Psoas muscle (tissue), 7 donors: ENCODE measurements at regions not wholly inside any gene's neighbourhood (a gene's known extent, or its start where the extent isn't known, plus 50 kb on each side); places are given as distances from the start of the nearest gene placed in this dataset.
"Not testable (repeated sequence)": the region's sequence is repeated elsewhere in the genome, so short reads cannot be mapped to it uniquely, and the experiment has no call there.

Experiments
- ATAC-seq, 4 donors: fragments of 200-7000 bp; cut with Tn5 transposase; one replicate each; pipeline ENCODE4 v1.9.1; 2020; ENCODE audit warnings: moderate library complexity in 3 of 4, mild to moderate bottlenecking in 2 of 4
- DNase-seq, 2 donors: peaks; one replicate each; pipeline ENCODE4 v3.0.0-alpha.2; 2020
- H3K27ac ChIP-seq: fragments of 200-600 bp; one replicate; pipeline ENCODE4 v1.8.0; 2022
- H3K27me3 ChIP-seq, 3 donors: fragments of 200-600 bp in 1 of 3; one replicate each; pipeline versions ENCODE4 v1.6.1 to v1.8.0; 2013 to 2022; ENCODE audit warnings: low read length in 2 of 3, mild to moderate bottlenecking in 2 of 3, moderate library complexity in 1 of 3; ENCODE audit not compliant: insufficient read depth in 3 of 3
- H3K36me3 ChIP-seq, 2 donors: fragments of 200-600 bp in 1 of 2; one replicate each; pipeline versions ENCODE4 v1.6.1 to v1.8.0; 2013 to 2022; ENCODE audit warnings: low read depth in 1 of 2, mild to moderate bottlenecking in 1 of 2, moderate library complexity in 1 of 2; ENCODE audit not compliant: insufficient read depth in 1 of 2
- H3K4me1 ChIP-seq: fragments of 200-600 bp; one replicate; pipeline ENCODE4 v1.8.0; 2022
- H3K4me3 ChIP-seq: fragments of 200-600 bp; one replicate; pipeline ENCODE4 v1.8.0; 2022; ENCODE audit warnings: mild to moderate bottlenecking
- H3K9me3 ChIP-seq: fragments of 200-600 bp; one replicate; pipeline ENCODE4 v1.8.0; 2022
- WGBS, 3 donors: extraction: QIAGEN DNeasy Blood & Tissue Kit; methylation state at CpG; one replicate each; pipeline versions ENCODE4 v1.1.6 to v1.1.7; 2013; 5-methylcytosine and 5-hydroxymethylcytosine counted together
- intact Hi-C, 2 donors: fragments of 100-400 bp; cut with DNase I; formaldehyde crosslinking; loops; one replicate each; pipeline versions ENCODE4 v1.11.0 to v1.14.2; 2022
- TF ChIP-seq, protein P1 (sequence below): fragments of 200-600 bp; IDR thresholded peaks from one replicate; pipeline ENCODE4 v1.8.0; 2022; ENCODE audit warnings: antibody characterized with exemption
- donor health status: healthy with polysubstance abuse.
- donor health status: DM: no; HTN: no; CAD: no; lungs with moderate emphysema.
- donor health status: Bipolar disorder and iron deficiency.
- donor health status: healthy.
- donor health status: DM: yes; HTN: yes; CAD: no.
- donor health status: DM: no; HTN: no; CAD: no.
- donor health status: DM: yes; HTN: yes; CAD: no.

GRCh38 chr12:114555451-114555850 lies 128.5 kb downstream of the TBX3 start:
- Histone ChIP-seq H3K4me3 (no peak overlapping the region), H3K27ac (no peak overlapping the region), H3K9me3 (no peaks in the 10 kb centered on the region), H3K27me3 (peaks cover 0 to 5% (median 0%) of the 10 kb centered on the region in 3 donors), H3K36me3 (no peaks in the 10 kb centered on the region), H3K4me1 (no peaks in the 10 kb centered on the region)
- TF ChIP-seq, protein P1, sequence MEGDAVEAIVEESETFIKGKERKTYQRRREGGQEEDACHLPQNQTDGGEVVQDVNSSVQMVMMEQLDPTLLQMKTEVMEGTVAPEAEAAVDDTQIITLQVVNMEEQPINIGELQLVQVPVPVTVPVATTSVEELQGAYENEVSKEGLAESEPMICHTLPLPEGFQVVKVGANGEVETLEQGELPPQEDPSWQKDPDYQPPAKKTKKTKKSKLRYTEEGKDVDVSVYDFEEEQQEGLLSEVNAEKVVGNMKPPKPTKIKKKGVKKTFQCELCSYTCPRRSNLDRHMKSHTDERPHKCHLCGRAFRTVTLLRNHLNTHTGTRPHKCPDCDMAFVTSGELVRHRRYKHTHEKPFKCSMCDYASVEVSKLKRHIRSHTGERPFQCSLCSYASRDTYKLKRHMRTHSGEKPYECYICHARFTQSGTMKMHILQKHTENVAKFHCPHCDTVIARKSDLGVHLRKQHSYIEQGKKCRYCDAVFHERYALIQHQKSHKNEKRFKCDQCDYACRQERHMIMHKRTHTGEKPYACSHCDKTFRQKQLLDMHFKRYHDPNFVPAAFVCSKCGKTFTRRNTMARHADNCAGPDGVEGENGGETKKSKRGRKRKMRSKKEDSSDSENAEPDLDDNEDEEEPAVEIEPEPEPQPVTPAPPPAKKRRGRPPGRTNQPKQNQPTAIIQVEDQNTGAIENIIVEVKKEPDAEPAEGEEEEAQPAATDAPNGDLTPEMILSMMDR, result no peak
- intact Hi-C loops, result no loop called here
- DNase-seq (no peak), ATAC-seq (no peak)
- 38 to 51% (median 49%) methylated on average over 2 of the region's 2 CpGs for WGBS, 3 donors

DNA sequence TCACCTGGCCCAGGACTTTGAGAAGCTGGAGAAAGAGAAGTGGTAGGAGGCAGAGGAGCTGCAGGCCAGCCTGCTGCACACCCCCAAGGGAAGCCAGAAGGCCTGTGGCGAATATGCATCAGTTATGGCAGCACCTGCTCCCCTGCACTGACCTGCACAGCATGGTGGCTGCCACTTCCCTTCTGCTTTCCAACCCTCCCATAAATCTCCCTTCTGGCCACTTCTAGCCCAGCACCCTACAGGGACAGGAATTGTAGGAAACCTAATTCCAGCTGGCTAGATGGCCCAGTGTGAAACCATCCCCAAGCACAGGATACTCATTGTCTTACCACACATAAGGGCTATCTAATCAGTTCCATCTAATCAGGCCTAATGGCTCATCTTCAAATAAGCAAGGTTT lies 136.3 kb downstream of the TBX3 start:
- Histone ChIP-seq H3K27me3 (peaks cover 0 to 2% (median 0%) of the 10 kb centered on the region in 3 donors), H3K4me1 (no peaks in the 10 kb centered on the region), H3K36me3 (no peaks in the 10 kb centered on the region), H3K27ac (no peak overlapping the region), H3K4me3 (no peak overlapping the region), H3K9me3 (no peaks in the 10 kb centered on the region)
- TF ChIP-seq, protein P1, result no peak
- intact Hi-C loops, result no loop called here
- DNase-seq (no peak), ATAC-seq (no peak)
- 45 to 56% (median 50%) methylated on average over 1 of the region's 1 CpG for WGBS, 3 donors

DNA sequence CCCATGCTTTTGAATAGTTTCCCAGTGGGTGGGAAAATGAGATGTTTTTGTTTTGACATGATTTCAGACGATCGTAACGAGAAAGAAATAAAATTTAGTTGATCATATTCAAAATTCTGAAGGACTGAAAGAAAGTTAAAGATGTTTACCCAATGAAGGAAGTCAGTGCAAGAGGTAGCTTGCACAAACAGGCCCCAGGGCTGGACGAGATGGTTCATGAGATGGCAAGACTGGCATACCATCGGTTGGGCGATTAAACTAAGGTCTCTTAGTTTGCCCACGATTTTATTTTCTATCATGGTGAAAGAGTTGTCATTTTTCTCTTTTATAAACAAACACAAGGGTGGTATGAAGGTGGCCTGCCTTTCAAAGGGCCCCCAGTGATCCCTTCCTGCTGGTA lies 124.5 kb upstream of the TBX5 start:
- WGBS, 3 donors, result 67 to 73% (median 72%) methylated on average over 7 of the region's 7 CpGs
- no peaks in the 10 kb centered on the region for H3K4me1 ChIP-seq
- no peak overlapping the region for H3K4me3 ChIP-seq
- no peak for DNase-seq
- intact Hi-C loops, result no loop called here
- no peaks in the 10 kb centered on the region for H3K9me3 ChIP-seq
- no peaks in the 10 kb centered on the region for H3K36me3 ChIP-seq
- TF ChIP-seq, protein P1, result no peak
- no peak for ATAC-seq
- H3K27me3 ChIP-seq, result peaks cover 0 to 4% (median 4%) of the 10 kb centered on the region in 3 donors
- no peak overlapping the region for H3K27ac ChIP-seq

DNA sequence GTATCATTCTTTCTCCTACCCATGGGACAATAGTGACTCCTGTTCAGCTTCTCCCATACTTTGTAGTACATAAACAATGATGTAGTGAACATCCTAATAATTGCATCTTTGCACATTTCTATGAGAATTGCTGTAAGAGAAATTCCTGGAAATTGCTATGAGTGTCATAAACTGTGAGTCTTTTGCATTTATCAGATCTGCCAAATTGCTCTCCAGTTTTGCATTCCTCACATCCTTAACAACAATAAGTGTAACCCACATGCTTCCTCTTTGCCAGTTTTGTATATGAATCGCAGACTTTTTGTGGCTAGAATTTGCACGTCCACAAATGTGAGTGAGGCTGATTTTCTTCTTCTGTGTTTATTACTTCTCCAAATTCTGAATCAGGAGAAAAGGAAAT lies 124.0 kb upstream of the TBX5 start:
- Histone ChIP-seq H3K4me3 (no peak overlapping the region), H3K36me3 (no peaks in the 10 kb centered on the region), H3K27ac (no peak overlapping the region), H3K9me3 (no peaks in the 10 kb centered on the region), H3K4me1 (no peaks in the 10 kb centered on the region), H3K27me3 (peaks cover 0 to 4% (median 4%) of the 10 kb centered on the region in 3 donors)
- WGBS, 3 donors, result 64 to 69% (median 68%) methylated on average over 2 of the region's 2 CpGs
- TF ChIP-seq, protein P1, result no peak
- DNase-seq, result no peak
- no peak for ATAC-seq
- intact Hi-C loops, result no loop called here

DNA sequence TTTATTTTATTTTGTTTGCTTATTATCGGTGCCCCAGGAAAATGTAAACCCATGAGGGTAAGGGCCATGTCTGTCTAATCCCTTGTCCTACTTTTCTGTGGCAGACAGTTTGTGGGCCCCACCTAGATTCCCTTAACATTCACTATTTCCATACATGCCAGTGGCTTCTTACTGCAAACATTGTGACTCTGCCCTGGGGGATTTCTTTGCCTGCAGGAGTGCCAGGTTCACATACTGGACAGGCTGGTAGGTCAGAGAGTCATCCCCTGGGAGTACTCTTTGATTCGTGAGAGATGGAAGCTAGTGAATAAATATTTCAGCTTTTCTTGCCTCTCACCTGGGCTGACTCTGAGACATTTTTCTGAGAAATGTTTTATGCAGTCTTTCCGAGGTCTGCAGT lies 122.8 kb upstream of the TBX5 start:
- no peak overlapping the region for H3K27ac ChIP-seq
- no peaks in the 10 kb centered on the region for H3K9me3 ChIP-seq
- H3K27me3 ChIP-seq, result peaks cover 0 to 4% (median 4%) of the 10 kb centered on the region in 3 donors
- ATAC-seq, result no peak
- no peaks in the 10 kb centered on the region for H3K36me3 ChIP-seq
- no peak for DNase-seq
- no peak overlapping the region for H3K4me3 ChIP-seq
- H3K4me1 ChIP-seq, result no peaks in the 10 kb centered on the region
- TF ChIP-seq, protein P1, result no peak
- WGBS, 3 donors, result 59 to 73% (median 64%) methylated on average over 3 of the region's 3 CpGs
- intact Hi-C loops, result no loop called here

- H3K27me3 ChIP-seq, H3K9me3 ChIP-seq, H3K4me3 ChIP-seq, H3K36me3 ChIP-seq, H3K27ac ChIP-seq, H3K4me1 ChIP-seq, DNase-seq, ATAC-seq, intact Hi-C loops: not testable (repeated sequence)
- 79 to 90% (median 80%) methylated on average over 2 of the region's 2 CpGs for WGBS, 3 donors
Measured at GRCh38 chr12:114521160-114521559, 115.2 kb upstream of the TBX5 start.
